GM18505 (cell line): ENCODE measurements at regions not wholly inside any gene's neighbourhood (a gene's known extent, or its start where the extent isn't known, plus 50 kb on each side); places are given as distances from the start of the nearest gene placed in this dataset.

ENCODE experiments used
- ATAC-seq: cut with Tn5 transposase; IDR thresholded peaks from one replicate; pipeline ENCODE4 v1.9.1; 2021; ENCODE audit not compliant: unreplicated experiment
- POLR2A ChIP-seq: IDR thresholded peaks from 4 replicates; pipeline ENCODE4 v1.6.1; 2011; ENCODE audit warnings: borderline replicate concordance; ENCODE audit not compliant: insufficient read depth, insufficient read length; ENCODE audit errors: extremely low read depth

DNA sequence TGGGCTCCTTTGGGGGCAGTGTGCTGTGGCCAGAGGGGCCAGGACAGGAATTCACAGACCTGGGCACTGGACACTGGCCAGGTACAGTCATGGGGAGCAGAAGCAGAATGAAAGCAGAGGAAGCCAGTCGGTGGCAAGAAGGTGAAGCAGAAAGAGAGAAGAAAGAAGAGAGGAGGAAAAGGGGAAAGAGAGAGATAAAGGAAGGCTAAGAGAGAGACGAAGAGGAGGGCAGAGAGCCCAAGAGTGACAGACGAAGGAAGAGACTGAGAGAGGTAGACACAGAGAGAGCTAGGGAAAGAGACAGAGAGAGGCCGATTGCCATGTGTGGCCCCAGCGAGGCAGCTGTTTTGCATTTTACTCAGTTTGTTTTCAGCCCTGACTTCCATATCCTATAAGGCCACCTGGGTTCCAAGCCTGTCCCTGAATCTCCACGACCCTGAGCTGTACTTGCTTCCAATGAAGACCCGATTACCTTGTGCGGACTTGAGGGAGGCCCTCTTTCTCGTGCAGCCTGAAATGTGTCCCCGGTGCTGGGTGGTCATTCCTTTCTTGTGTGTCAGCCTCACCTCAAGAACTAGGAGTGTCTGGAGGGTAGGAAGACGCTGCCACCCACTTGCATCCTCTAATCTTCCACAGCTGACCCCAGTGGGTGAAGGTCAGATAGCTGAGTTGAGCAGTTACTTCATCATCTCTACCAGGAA lies 73.9 kb downstream of the LSM3 start:
- ATAC-seq, result no peak
- no peak for TF ChIP-seq POLR2A

DNA sequence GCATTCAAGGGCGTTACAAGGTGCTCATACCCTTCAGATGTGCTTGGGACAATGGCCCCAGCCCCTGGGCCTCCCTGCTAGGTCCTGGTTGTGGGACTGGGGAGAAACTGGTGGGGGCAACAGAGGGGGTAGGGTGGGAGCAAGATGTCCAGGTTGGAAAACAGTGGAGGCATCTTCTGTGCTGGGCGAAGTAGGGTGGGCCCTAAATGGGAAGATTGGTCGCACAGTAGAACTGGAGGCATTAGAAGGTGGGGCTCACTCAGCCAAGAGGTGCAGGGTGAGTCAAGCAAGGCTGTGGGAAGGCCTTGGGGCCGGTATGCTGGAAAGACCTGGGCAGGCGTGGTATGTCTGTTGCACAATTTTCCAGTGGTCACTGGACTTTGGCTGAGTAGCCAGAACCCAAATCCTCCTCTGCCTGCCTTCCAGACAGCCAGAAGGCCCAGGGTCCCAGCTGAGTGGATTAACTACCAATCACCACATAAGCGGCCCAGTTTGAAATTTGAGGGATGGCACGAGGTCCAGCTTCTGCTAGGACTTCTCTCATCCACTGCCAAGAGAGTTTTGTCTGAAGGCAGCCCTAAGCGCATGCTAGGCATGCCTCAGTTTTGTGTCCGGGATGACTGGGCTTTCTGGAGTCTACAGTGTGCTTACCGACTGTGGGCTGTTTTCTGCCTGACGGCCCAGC lies 74.5 kb downstream of the LSM3 start:
- no peak for TF ChIP-seq POLR2A
- ATAC-seq, result no peak

DNA sequence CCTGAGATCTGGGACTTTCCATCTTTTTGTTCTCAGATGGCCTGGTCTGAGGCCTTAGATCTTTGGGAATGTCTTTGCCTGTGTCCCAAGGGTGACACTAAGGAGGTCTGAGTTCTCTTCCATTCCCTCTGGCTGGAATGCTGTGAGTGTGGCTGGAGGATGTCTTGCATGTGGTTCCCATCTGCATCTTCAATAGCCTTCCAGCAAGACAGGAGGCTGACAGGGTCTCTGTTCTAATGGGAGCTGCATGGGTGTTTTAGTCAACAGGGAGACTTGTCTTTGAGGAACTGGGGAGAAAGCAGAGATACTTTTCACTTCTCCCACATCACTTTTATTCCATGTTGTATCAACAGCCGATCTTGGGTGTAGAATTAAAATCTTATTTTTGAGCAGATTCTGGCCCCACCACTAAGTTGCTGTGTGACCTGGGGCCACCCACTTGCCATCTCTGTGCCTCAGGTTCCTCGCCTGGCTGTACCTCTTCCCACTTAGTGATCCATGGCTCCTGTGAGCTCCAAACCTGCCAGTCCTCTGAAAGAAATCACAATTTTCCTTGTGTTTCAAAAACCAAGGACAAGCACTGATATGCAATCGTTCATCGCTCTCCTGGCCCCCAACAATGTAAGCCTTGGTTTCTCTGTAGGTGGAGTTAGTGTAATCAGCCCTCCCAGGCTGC lies 75.2 kb downstream of the LSM3 start:
- no peak for ATAC-seq

DNA sequence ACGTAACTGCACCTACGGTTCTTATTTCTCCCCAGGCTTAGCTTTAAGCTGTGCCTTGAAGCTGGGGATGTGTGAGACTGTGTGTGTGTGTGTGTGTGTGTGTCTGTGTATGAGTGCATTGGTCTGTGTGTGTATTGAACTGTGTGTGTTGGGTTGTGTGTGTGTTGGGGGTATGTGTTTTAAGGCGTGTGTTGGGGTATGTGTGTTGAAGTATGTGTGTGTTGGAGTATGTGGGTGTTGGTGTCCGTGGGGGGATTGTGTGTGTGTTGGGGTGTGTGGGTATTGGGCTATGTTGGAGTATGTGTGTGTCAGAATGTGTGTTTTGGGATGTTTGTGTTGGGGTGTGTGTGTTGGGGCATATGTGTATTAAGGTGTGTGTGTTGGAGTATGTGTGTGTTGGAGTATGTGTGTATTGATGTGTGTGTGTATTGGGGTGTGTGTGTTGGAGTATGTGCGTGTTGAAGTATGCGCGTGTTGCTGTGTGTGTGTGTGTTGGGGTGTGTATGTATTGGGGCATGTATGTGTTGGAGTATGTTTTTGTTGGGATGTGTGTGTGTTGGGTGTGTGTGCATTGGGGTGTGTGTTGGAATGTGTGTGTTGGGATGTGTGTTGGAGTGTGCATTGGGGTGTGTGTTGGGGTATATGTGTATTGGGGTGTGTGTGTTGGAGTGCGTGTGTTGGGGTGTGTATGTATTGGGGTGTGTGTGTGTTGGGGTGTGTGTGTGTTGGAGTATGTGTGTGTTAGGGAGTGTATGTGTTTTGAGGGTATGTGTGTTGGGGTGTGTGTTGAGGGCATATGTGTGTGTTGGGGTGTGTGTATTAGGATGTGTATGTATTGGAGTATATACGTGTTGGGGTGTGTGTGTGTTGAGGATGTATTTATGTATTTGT lies 76.4 kb downstream of the LSM3 start:
- no peak for ATAC-seq
- no peak for TF ChIP-seq POLR2A

More for the DNA sequence above, 75.2 kb downstream of the LSM3 start:
- no peak for TF ChIP-seq POLR2A

DNA sequence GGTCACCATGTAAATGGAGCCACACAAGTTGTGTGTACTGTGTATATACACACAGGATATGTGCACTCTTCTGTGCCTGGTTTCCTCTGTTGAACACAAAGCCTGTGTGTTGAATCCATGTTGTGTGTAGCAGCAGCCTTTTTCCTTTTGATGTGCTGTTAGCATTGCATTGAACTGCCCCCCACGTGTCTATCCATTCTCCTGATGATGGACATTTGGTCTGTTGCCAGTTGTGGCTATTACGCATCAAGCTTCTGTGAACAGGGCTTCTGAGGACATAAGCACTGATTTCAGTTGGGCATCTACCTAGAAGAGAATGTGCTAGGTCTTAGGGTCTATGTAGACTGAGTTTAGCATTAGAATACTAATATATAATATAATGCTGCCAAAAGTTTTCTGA lies 77.4 kb downstream of the LSM3 start:
- no peak for ATAC-seq
- TF ChIP-seq POLR2A, result no peak

DNA sequence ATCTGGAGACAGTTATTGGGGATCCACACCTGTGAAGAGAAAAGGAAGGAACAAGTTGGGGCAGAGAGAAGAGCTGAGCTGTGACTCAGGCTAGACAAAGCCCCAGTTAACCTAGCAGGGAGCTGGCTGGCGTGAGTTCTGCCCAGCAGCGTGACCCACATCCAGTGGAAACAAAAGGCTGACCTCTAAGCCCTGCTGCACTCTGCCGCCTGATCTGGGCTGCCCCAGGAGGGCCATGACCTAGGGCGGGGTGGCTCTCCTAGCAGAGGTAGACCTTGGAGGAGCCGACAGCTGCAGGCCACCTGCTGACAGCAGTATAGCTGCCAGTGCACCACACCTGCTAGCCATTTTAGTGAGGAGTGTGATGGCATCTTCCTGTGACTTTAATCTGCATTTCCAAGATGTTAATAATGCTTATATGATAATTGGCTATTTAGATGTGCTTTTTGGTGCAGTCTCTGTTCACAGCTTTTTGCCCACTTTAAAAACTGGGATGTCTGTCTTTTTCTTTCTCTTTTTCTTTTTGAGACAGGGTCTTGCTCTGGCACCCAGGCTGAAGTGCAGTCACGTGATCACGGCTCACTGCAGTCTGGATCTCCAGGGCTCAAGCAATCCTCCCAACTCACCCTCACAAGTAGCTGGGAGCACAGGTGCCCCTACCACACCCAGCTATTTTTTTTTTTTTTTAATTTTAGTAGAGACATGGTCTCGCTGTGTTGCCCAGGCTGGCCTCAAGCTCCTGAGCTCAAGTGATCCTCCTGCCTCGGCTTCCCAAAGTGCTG lies 78.1 kb downstream of the LSM3 start:
- TF ChIP-seq POLR2A, result no peak
- no peak for ATAC-seq

DNA sequence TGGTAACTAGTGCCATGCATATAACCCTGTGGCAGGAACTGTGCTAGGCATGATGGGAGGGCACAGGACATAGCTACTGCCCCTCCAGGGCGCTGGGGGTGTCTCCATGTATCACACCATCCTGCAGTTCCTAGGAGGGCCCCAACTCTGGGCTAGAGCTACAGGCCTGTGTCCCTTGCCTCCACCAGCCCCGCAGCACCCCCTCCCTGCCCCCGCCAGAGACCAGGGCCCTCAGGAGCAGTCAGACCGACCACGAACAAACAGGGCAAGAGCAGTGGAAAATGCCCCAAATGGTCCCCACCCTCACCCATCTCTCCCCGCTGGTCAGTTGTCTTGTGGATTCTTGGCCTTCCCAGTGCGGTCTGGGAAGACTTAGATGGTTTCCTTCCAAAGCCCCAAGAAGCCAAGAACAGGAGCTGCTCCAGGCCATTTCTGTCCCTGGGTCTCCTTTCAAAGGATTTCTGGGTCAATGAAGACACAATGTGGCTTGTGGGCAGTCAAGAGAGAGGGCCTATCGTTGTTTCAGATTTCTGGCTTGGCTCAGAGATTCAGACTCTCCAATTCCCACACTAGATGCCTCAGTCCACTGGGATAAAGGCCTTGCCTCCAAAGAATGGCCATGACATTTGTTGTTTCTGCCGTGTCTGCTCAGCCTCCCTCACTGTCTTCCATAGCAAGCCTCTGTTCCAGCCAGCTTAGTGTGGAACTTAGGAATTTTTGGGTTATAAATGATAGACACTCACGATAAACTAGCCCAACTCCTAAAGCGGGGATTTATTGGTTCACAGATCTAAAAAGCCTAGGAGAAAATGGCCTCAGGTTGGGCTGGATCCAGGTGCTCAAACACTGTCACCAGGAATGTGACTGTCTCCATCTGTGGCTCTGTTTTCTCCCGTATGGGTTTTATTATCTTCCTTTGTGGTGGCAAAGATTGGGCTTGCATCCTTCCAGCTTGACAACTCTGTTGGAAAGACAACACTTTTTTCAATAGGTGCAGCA lies 80.6 kb downstream of the LSM3 start:
- no peak for TF ChIP-seq POLR2A
- no peak for ATAC-seq

DNA sequence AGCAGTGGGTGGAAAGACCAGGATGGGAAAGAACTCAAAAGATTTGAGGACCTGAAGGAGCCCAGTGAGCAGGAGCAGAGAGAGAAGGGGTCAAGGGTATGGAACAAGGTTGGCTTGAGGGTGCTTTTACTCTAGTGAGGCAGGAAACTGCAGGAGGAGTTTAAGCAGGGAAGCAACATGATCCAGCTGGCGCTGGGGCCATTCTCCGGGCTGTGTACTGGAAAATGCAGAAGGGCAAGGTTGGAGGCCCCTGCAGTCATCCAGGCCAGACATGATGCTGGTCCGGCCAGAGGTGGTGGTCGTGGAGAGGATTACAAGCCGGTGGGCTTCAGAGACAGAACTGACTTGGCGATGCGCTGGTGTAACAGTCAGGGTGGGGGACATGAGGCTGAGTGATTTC lies 81.8 kb downstream of the LSM3 start:
- no peak for TF ChIP-seq POLR2A
- ATAC-seq, result no peak

DNA sequence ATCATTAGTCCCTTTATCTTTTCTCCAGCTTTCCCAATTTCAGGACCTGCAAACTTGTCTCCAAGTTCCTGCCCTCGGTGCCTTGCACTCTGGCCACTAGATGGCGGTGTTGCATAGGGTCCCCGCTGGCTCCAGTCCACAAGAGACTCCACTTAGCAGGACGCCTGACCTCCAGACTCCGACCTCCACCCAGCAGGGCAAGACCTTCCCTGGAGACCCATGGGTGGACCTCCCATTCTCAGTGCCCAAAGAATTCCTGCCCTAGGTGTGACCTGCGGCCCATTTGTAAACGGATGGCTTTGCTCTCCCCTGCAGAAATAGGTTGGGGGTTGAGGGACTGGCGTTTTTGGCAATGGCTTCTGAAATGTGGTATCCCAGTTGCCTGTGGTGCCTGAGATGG lies 82.6 kb downstream of the LSM3 start:
- ATAC-seq, result no peak
- no peak for TF ChIP-seq POLR2A

DNA sequence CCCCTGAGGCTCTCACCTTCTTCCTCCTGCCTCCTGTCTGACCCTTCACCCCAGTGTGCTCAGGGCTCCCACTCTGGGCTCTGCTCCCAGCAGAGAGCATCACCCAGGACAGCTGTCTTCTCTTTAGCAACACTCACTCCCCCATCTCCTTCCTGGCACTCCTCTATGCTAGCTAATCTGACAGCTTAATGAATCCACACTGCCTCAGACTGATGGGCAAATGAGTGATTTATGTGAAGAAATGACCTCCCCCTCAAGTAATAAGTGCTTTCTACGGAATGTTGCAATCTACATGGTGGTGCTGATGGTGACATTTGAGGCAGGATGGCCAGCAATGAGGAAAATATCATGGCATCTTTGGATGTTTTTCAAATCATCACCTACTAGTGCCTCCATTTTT lies 83.6 kb downstream of the LSM3 start:
- no peak for ATAC-seq
- no peak for TF ChIP-seq POLR2A

DNA sequence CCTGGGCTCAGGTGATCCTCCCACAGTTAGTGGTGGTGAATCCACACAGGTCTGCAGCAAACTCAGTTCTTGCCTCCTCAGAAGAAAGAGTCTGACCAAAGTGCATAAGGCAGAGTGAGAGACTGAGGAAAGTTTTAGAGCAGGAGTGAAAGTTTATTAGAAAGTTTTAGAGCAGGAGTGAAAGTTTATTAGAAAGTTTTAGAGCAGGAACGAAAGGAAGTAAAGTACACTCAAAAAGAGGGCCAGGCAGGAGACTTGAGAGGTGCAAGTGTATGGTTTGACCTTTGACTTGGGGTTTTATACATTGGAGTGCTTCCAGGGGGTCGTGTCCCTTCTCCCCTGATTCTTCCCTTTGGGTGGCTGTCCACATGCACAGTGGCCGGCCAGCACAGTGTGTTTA lies 84.2 kb downstream of the LSM3 start:
- ATAC-seq, result no peak
- TF ChIP-seq POLR2A, result no peak
